ENCODE measurements at regions not wholly inside any gene's neighbourhood (a gene's known extent, or its start where the extent isn't known, plus 50 kb on each side); places are given as distances from the start of the nearest gene placed in this dataset.

DNA sequence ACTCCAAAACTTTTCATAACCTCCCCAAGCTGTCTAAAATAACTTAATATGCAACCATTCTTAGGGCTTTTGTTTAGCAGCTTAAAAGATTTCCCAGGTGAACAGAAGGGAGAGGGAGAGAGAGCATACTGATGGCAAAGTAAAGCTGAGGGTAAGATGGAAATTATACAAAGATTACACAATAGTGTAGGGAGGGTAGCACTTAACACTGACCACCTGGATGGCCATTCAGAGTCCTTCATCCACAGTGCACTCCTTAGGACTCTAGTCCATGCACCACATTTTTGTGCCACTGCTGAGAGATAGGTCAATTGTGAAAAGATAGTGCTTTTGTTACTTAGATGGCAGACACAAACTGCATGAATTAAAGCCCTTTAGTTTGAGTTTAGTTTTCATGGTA lies 574.6 kb downstream of the LMO4 start:
- no peak overlapping the region for H3K27ac ChIP-seq (ENCODE audit: low read depth, low read length, poor library complexity, severe bottlenecking)
- CTCF ChIA-PET, result no interaction called here
- no peak for DNase-seq (ENCODE audit: low spot score)
- TF ChIP-seq CTCF (conservative IDR thresholded peaks at IDR 0.05; ENCODE audit: low read depth, low read length), result no peak
- no peak for TF ChIP-seq EZH2 (IDR thresholded peaks at IDR 0.05; ENCODE audit: borderline replicate concordance, low read depth, low read length, poor library complexity, severe bottlenecking)
- intact Hi-C loops (cut with micrococcal nuclease; ENCODE audit: unreplicated experiment), result no loop called here
- no peaks in the 10 kb centered on the region for H3K36me3 ChIP-seq (ENCODE audit: insufficient read depth, low read length, poor library complexity, severe bottlenecking)
- POLR2A ChIA-PET (ENCODE audit: low non-redundant PET), result no interaction called here
- no peaks in the 10 kb centered on the region for H3K9me3 ChIP-seq (ENCODE audit: low read depth, low read length, poor library complexity, severe bottlenecking)
- H3K4me3 ChIP-seq (ENCODE audit: low read depth, low read length, poor library complexity, severe bottlenecking), result no peak overlapping the region
- BruUV-seq (replicated peaks), result no TSS peak
- no peaks in the 10 kb centered on the region for H3K4me1 ChIP-seq (ENCODE audit: insufficient read depth, low read length, poor library complexity, severe bottlenecking)
- no peaks in the 10 kb centered on the region for H3K27me3 ChIP-seq (replicated peaks; ENCODE audit: insufficient read depth, low read depth, low read length, poor library complexity)

DNA sequence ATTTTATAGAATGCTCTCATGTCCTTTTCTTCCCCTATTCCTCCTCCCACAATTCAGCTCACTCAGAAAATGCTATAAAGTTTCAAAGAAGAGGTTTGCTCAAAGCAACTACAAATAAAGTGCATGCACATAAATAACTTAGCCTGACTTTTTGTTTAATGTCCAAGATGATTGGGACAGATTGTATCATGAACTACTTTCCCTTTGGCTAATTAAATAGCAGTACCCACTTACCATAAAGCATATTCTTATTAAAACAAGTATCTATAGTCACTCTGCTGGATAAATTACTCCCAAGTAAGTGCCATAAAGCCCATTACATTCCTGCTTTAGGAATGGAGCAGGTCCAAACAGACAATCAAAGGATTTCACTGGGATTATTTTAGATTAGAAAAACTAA lies 576.0 kb downstream of the LMO4 start:
- Histone ChIP-seq H3K27me3 (replicated peaks; ENCODE audit: insufficient read depth, low read depth, low read length, poor library complexity) (no peaks in the 10 kb centered on the region), H3K36me3 (ENCODE audit: insufficient read depth, low read length, poor library complexity, severe bottlenecking) (no peaks in the 10 kb centered on the region), H3K4me3 (ENCODE audit: low read depth, low read length, poor library complexity, severe bottlenecking) (no peak overlapping the region), H3K4me1 (ENCODE audit: insufficient read depth, low read length, poor library complexity, severe bottlenecking) (no peaks in the 10 kb centered on the region), H3K9me3 (ENCODE audit: low read depth, low read length, poor library complexity, severe bottlenecking) (no peaks in the 10 kb centered on the region), H3K27ac (ENCODE audit: low read depth, low read length, poor library complexity, severe bottlenecking) (no peak overlapping the region)
- no peak for TF ChIP-seq EZH2 (IDR thresholded peaks at IDR 0.05; ENCODE audit: borderline replicate concordance, low read depth, low read length, poor library complexity, severe bottlenecking)
- TF ChIP-seq CTCF (conservative IDR thresholded peaks at IDR 0.05; ENCODE audit: low read depth, low read length), result no peak
- POLR2A ChIA-PET (ENCODE audit: low non-redundant PET), result no interaction called here
- DNase-seq (ENCODE audit: low spot score), result no peak
- intact Hi-C loops (cut with micrococcal nuclease; ENCODE audit: unreplicated experiment), result no loop called here
- CTCF ChIA-PET, result no interaction called here
- no TSS peak for BruUV-seq (replicated peaks)

DNA sequence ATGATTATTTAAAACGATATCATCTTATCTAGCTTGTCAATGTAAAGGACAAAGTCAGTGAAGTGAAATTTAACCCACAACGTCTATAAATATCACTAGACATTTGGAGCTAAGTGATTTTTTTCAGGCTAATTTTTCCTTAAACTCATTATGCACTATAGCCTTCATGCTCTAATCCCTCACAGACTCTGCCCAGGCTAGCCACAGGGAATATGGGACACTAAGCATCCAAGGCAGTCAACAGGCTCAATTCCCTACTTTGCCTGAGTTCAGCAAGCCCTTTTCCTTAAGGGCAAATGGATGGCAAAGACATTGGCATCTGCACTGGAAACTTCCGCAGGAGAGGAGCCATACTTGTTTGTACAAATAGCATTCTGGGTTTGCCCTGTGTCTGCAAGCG lies 577.0 kb downstream of the LMO4 start:
- CTCF ChIA-PET, result no interaction called here
- intact Hi-C loops (cut with micrococcal nuclease; ENCODE audit: unreplicated experiment), result no loop called here

More for the DNA sequence above, 577.0 kb downstream of the LMO4 start:
- DNase-seq (ENCODE audit: low spot score), result no peak
- Histone ChIP-seq H3K27ac (ENCODE audit: low read depth, low read length, poor library complexity, severe bottlenecking) (no peak overlapping the region), H3K36me3 (ENCODE audit: insufficient read depth, low read length, poor library complexity, severe bottlenecking) (no peaks in the 10 kb centered on the region), H3K27me3 (replicated peaks; ENCODE audit: insufficient read depth, low read depth, low read length, poor library complexity) (no peaks in the 10 kb centered on the region), H3K4me3 (ENCODE audit: low read depth, low read length, poor library complexity, severe bottlenecking) (no peak overlapping the region), H3K4me1 (ENCODE audit: insufficient read depth, low read length, poor library complexity, severe bottlenecking) (no peaks in the 10 kb centered on the region), H3K9me3 (ENCODE audit: low read depth, low read length, poor library complexity, severe bottlenecking) (no peaks in the 10 kb centered on the region)
- POLR2A ChIA-PET (ENCODE audit: low non-redundant PET), result no interaction called here
- no peak for TF ChIP-seq CTCF (conservative IDR thresholded peaks at IDR 0.05; ENCODE audit: low read depth, low read length)
- no peak for TF ChIP-seq EZH2 (IDR thresholded peaks at IDR 0.05; ENCODE audit: borderline replicate concordance, low read depth, low read length, poor library complexity, severe bottlenecking)
- no TSS peak for BruUV-seq (replicated peaks)

Measured in A673 (cell line).